ENCODE measurements at regions not wholly inside any gene's neighbourhood (a gene's known extent, or its start where the extent isn't known, plus 50 kb on each side); places are given as distances from the start of the nearest gene placed in this dataset.

GRCh38 chr12:31867292-31867691 is 91.9 kb upstream of the RESF1 start:
- no peak for DNase-seq (ENCODE audit: low read depth)
- TF ChIP-seq CTCF (conservative IDR thresholded peaks at IDR 0.05; ENCODE audit: low read depth, low read length), result no peak
- no peak overlapping the region for H3K4me3 ChIP-seq (ENCODE audit: low read depth, low read length)

GRCh38 chr12:31866523-31866922 is 92.7 kb upstream of the RESF1 start:
- no peak overlapping the region for H3K4me3 ChIP-seq (ENCODE audit: low read depth, low read length)
- no peak for DNase-seq (ENCODE audit: low read depth)
- TF ChIP-seq CTCF (conservative IDR thresholded peaks at IDR 0.05; ENCODE audit: low read depth, low read length), result no peak

GRCh38 chr12:31865023-31865422 is 94.2 kb upstream of the RESF1 start:
- no peak for TF ChIP-seq CTCF (conservative IDR thresholded peaks at IDR 0.05; ENCODE audit: low read depth, low read length)
- no peak overlapping the region for H3K4me3 ChIP-seq (ENCODE audit: low read depth, low read length)
- no peak for DNase-seq (ENCODE audit: low read depth)

- H3K4me3 ChIP-seq (ENCODE audit: low read depth, low read length), result no peak overlapping the region
- TF ChIP-seq CTCF (conservative IDR thresholded peaks at IDR 0.05; ENCODE audit: low read depth, low read length), result no peak
- DNase-seq (ENCODE audit: low read depth), result no peak
These were observed 97.9 kb upstream of the RESF1 start for GRCh38 chr12:31861360-31861759.

- no peak overlapping the region for H3K4me3 ChIP-seq (ENCODE audit: low read depth, low read length)
- no peak for DNase-seq (ENCODE audit: low read depth)
- no peak for TF ChIP-seq CTCF (conservative IDR thresholded peaks at IDR 0.05; ENCODE audit: low read depth, low read length)
These were observed 98.8 kb upstream of the RESF1 start for GRCh38 chr12:31860401-31860800.

GRCh38 chr12:31859232-31859977 is 99.8 kb upstream of the RESF1 start:
- DNase-seq (ENCODE audit: low read depth), result no peak
- no peak for TF ChIP-seq CTCF (conservative IDR thresholded peaks at IDR 0.05; ENCODE audit: low read depth, low read length)
- H3K4me3 ChIP-seq (ENCODE audit: low read depth, low read length), result no peak overlapping the region

GRCh38 chr12:31855427-31855826 is 103.8 kb upstream of the RESF1 start:
- TF ChIP-seq CTCF (conservative IDR thresholded peaks at IDR 0.05; ENCODE audit: low read depth, low read length), result no peak
- no peak overlapping the region for H3K4me3 ChIP-seq (ENCODE audit: low read depth, low read length)
- no peak for DNase-seq (ENCODE audit: low read depth)
